ENCODE measurements at regions not wholly inside any gene's neighbourhood (a gene's known extent, or its start where the extent isn't known, plus 50 kb on each side); places are given as distances from the start of the nearest gene placed in this dataset.

- H3K27ac ChIP-seq (ENCODE audit: low read depth in 1 of 2, low read length in 2 of 2) = no peak overlapping the region
- H2AFZ ChIP-seq (ENCODE audit: insufficient read depth, low read depth, low read length, poor library complexity, severe bottlenecking) = no peak overlapping the region
- H3K9ac ChIP-seq (ENCODE audit: insufficient read depth, low read length, poor library complexity, severe bottlenecking) = no peak overlapping the region
- H3K4me2 ChIP-seq (replicated peaks; ENCODE audit: extremely low read depth, low read length, poor library complexity, severe bottlenecking) = no peak overlapping the region
- H3K27ac Mint-ChIP-seq = no peak overlapping the region
- no peaks in the 10 kb centered on the region for H3K4me1 Mint-ChIP-seq
- H3K36me3 ChIP-seq (replicated peaks in 1 of 2; ENCODE audit: control insufficient read depth in 1 of 2, insufficient read depth in 2 of 2, low read length in 2 of 2) = no peaks in the 10 kb centered on the region
- no peaks in the 10 kb centered on the region for H3K9me3 Mint-ChIP-seq
- no peaks in the 10 kb centered on the region for H4K20me1 ChIP-seq (ENCODE audit: insufficient read depth, low read length)
- H3K4me3 Mint-ChIP-seq = no peak overlapping the region
- H3K79me2 ChIP-seq (ENCODE audit: insufficient read depth, low read length) = no peaks in the 10 kb centered on the region
- no peaks in the 10 kb centered on the region for H3K27me3 Mint-ChIP-seq (ENCODE audit: low read depth in 3 of 3)
- no peak for TF ChIP-seq CTCF (IDR thresholded peaks at IDR 0.05)
- no peak overlapping the region for H3K4me3 ChIP-seq (replicated peaks in 1 of 3; ENCODE audit: low read depth in 2 of 3, low read length in 3 of 3)
- intact Hi-C loops (cut with micrococcal nuclease) = no loop called here
- H3K36me3 Mint-ChIP-seq = no peaks in the 10 kb centered on the region
- DNase-seq = no peak
- no peaks in the 10 kb centered on the region for H3K9me3 ChIP-seq (replicated peaks in 1 of 2; ENCODE audit: control insufficient read depth in 1 of 2, insufficient read depth in 1 of 2, low read length in 2 of 2)
- H3K27me3 ChIP-seq (ENCODE audit: control insufficient read depth in 2 of 2, insufficient read depth in 2 of 2, low read length in 2 of 2) = no peaks in the 10 kb centered on the region
- no CpG with 5 or more reads among the region's 4 CpGs for WGBS (ENCODE audit: insufficient coverage)
- H3K4me1 ChIP-seq (ENCODE audit: control insufficient read depth in 1 of 2, insufficient read depth in 2 of 2, low read length in 2 of 2) = no peaks in the 10 kb centered on the region
Measured at GRCh38 chr4:33429971-33430370, 2709.8 kb downstream of the PCDH7 start.

- no peaks in the 10 kb centered on the region for H3K4me1 Mint-ChIP-seq
- H3K9me3 Mint-ChIP-seq = peaks cover 0 to 1% (median 0%) of the 10 kb centered on the region in 7 donors
- no peaks in the 10 kb centered on the region for H3K36me3 Mint-ChIP-seq
- TF ChIP-seq CTCF (IDR thresholded peaks at IDR 0.05) = no peak
- no peaks in the 10 kb centered on the region for H4K20me1 ChIP-seq (ENCODE audit: insufficient read depth, low read length)
- H3K4me1 ChIP-seq (ENCODE audit: control insufficient read depth in 1 of 2, insufficient read depth in 2 of 2, low read length in 2 of 2) = no peaks in the 10 kb centered on the region
- no peak for DNase-seq
- no peak overlapping the region for H3K27ac ChIP-seq (ENCODE audit: low read depth in 1 of 2, low read length in 2 of 2)
- H3K27ac Mint-ChIP-seq = no peak overlapping the region
- H3K27me3 ChIP-seq (ENCODE audit: control insufficient read depth in 2 of 2, insufficient read depth in 2 of 2, low read length in 2 of 2) = no peaks in the 10 kb centered on the region
- no peak overlapping the region for H3K4me2 ChIP-seq (replicated peaks; ENCODE audit: extremely low read depth, low read length, poor library complexity, severe bottlenecking)
- H3K4me3 Mint-ChIP-seq = no peak overlapping the region
- no peak overlapping the region for H3K4me3 ChIP-seq (replicated peaks in 1 of 3; ENCODE audit: low read depth in 2 of 3, low read length in 3 of 3)
- H3K36me3 ChIP-seq (replicated peaks in 1 of 2; ENCODE audit: control insufficient read depth in 1 of 2, insufficient read depth in 2 of 2, low read length in 2 of 2) = no peaks in the 10 kb centered on the region
- WGBS (ENCODE audit: insufficient coverage) = no CpG with 5 or more reads among the region's 2 CpGs
- intact Hi-C loops (cut with micrococcal nuclease) = no loop called here
- H3K9me3 ChIP-seq (replicated peaks in 1 of 2; ENCODE audit: control insufficient read depth in 1 of 2, insufficient read depth in 1 of 2, low read length in 2 of 2) = no peaks in the 10 kb centered on the region
- no peak overlapping the region for H3K9ac ChIP-seq (ENCODE audit: insufficient read depth, low read length, poor library complexity, severe bottlenecking)
- H2AFZ ChIP-seq (ENCODE audit: insufficient read depth, low read depth, low read length, poor library complexity, severe bottlenecking) = no peak overlapping the region
- H3K27me3 Mint-ChIP-seq (ENCODE audit: low read depth in 3 of 3) = no peaks in the 10 kb centered on the region
- H3K79me2 ChIP-seq (ENCODE audit: insufficient read depth, low read length) = no peaks in the 10 kb centered on the region
Measured at GRCh38 chr4:33437406-33437805, 2717.2 kb downstream of the PCDH7 start.
